Liver (tissue), 3 donors: ENCODE measurements at regions not wholly inside any gene's neighbourhood (a gene's known extent, or its start where the extent isn't known, plus 50 kb on each side); places are given as distances from the start of the nearest gene placed in this dataset.

Experiments used
- EGR1 ChIP-seq, 2 donors: IDR thresholded peaks; 2 replicates each; pipeline ENCODE4 v1.6.1; 2016 to 2018; ENCODE audit warnings: antibody characterized with exemption in 2 of 2, low read depth in 2 of 2
- FOXA1 ChIP-seq: IDR thresholded peaks from 2 replicates; pipeline ENCODE4 v1.6.1; 2016; ENCODE audit warnings: antibody characterized with exemption
- GABPA ChIP-seq, 2 donors: IDR thresholded peaks in 1 of 2; conservative IDR thresholded peaks in 1 of 2; 2 replicates each; pipeline ENCODE4 v1.6.1; 2016; ENCODE audit warnings: antibody characterized with exemption in 2 of 2, mild to moderate bottlenecking in 1 of 2, moderate library complexity in 1 of 2
- HNF4G ChIP-seq: IDR thresholded peaks from 2 replicates; pipeline ENCODE4 v1.6.1; 2016; ENCODE audit warnings: antibody characterized with exemption
- JUND ChIP-seq, 2 donors: IDR thresholded peaks; 2 replicates each; pipeline ENCODE4 v1.6.1; 2016; ENCODE audit warnings: antibody characterized with exemption in 2 of 2
- RAD21 ChIP-seq, 2 donors: IDR thresholded peaks; 2 replicates each; pipeline ENCODE4 v1.6.1; 2016; ENCODE audit warnings: antibody characterized with exemption in 2 of 2, mild to moderate bottlenecking in 2 of 2
- RXRA ChIP-seq, 2 donors: IDR thresholded peaks; 2 replicates each; pipeline ENCODE4 v1.6.1; 2017 to 2018; ENCODE audit warnings: antibody characterized with exemption in 2 of 2, mild to moderate bottlenecking in 1 of 2
- TAF1 ChIP-seq: conservative IDR thresholded peaks from 2 replicates; pipeline ENCODE4 v1.6.1; 2016; ENCODE audit warnings: antibody characterized with exemption, mild to moderate bottlenecking
- YY1 ChIP-seq: IDR thresholded peaks from 2 replicates; pipeline ENCODE4 v1.6.1; 2016; ENCODE audit warnings: antibody characterized with exemption, mild to moderate bottlenecking
- TF ChIP-seq, protein P1 (sequence below): fragments of 150-350 bp; IDR thresholded peaks from 2 replicates; pipeline ENCODE4 v1.5.1; 2017; ENCODE audit warnings: improper control_type of control experiment, low read depth, low read length; ENCODE audit not compliant: missing input control
- TF ChIP-seq, protein P2 (sequence below): IDR thresholded peaks from 2 replicates; pipeline ENCODE4 v1.6.1; 2016; ENCODE audit warnings: antibody characterized with exemption
- TF ChIP-seq, protein P3 (sequence below): IDR thresholded peaks from 2 replicates; pipeline ENCODE4 v1.6.1; 2016; ENCODE audit warnings: antibody characterized with exemption, mild to moderate bottlenecking
- TF ChIP-seq, protein P4 (sequence below): IDR thresholded peaks from 2 replicates; pipeline ENCODE4 v1.6.1; 2016; ENCODE audit warnings: antibody characterized with exemption
- donor health status: healthy.
- donor health status: healthy.

DNA sequence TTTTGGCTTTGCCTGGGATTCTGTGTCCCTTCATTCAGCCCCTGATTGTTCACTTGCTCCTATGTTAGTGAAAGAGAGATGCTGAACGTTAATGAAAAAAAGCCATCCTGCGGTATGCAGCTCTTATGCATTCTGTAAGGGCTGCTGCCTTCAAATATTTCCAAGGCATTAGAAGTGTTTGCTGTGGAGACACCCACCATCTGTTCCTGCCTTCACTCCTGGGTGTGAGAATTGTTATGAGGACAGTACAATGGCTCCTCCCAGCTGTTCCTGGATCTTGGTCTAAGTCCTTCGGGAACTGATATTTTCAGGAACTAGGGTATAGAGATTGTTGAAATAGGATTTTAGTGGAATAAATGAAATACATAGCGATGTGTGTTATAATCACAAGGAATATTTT lies 427.1 kb upstream of the FAM47C start:
- TF ChIP-seq, protein P1, sequence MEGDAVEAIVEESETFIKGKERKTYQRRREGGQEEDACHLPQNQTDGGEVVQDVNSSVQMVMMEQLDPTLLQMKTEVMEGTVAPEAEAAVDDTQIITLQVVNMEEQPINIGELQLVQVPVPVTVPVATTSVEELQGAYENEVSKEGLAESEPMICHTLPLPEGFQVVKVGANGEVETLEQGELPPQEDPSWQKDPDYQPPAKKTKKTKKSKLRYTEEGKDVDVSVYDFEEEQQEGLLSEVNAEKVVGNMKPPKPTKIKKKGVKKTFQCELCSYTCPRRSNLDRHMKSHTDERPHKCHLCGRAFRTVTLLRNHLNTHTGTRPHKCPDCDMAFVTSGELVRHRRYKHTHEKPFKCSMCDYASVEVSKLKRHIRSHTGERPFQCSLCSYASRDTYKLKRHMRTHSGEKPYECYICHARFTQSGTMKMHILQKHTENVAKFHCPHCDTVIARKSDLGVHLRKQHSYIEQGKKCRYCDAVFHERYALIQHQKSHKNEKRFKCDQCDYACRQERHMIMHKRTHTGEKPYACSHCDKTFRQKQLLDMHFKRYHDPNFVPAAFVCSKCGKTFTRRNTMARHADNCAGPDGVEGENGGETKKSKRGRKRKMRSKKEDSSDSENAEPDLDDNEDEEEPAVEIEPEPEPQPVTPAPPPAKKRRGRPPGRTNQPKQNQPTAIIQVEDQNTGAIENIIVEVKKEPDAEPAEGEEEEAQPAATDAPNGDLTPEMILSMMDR, result no peak
- TF ChIP-seq YY1, result no peak
- TF ChIP-seq, protein P2, sequence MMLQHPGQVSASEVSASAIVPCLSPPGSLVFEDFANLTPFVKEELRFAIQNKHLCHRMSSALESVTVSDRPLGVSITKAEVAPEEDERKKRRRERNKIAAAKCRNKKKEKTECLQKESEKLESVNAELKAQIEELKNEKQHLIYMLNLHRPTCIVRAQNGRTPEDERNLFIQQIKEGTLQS, result no peak
- TF ChIP-seq, protein P3, sequence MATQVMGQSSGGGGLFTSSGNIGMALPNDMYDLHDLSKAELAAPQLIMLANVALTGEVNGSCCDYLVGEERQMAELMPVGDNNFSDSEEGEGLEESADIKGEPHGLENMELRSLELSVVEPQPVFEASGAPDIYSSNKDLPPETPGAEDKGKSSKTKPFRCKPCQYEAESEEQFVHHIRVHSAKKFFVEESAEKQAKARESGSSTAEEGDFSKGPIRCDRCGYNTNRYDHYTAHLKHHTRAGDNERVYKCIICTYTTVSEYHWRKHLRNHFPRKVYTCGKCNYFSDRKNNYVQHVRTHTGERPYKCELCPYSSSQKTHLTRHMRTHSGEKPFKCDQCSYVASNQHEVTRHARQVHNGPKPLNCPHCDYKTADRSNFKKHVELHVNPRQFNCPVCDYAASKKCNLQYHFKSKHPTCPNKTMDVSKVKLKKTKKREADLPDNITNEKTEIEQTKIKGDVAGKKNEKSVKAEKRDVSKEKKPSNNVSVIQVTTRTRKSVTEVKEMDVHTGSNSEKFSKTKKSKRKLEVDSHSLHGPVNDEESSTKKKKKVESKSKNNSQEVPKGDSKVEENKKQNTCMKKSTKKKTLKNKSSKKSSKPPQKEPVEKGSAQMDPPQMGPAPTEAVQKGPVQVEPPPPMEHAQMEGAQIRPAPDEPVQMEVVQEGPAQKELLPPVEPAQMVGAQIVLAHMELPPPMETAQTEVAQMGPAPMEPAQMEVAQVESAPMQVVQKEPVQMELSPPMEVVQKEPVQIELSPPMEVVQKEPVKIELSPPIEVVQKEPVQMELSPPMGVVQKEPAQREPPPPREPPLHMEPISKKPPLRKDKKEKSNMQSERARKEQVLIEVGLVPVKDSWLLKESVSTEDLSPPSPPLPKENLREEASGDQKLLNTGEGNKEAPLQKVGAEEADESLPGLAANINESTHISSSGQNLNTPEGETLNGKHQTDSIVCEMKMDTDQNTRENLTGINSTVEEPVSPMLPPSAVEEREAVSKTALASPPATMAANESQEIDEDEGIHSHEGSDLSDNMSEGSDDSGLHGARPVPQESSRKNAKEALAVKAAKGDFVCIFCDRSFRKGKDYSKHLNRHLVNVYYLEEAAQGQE, result no peak
- no peak for TF ChIP-seq GABPA (IDR thresholded peaks at IDR 0.05 in 1 of 2, conservative IDR thresholded peaks at IDR 0.05 in 1 of 2)
- no peak for TF ChIP-seq RAD21 (IDR thresholded peaks at IDR 0.05)
- no peak for TF ChIP-seq EGR1 (IDR thresholded peaks at IDR 0.05; ENCODE audit: low read depth in 2 of 2)
- TF ChIP-seq JUND (IDR thresholded peaks at IDR 0.05), result no peak
- no peak for TF ChIP-seq FOXA1
- TF ChIP-seq TAF1, result no peak
- no peak for TF ChIP-seq HNF4G
- TF ChIP-seq, protein P4, sequence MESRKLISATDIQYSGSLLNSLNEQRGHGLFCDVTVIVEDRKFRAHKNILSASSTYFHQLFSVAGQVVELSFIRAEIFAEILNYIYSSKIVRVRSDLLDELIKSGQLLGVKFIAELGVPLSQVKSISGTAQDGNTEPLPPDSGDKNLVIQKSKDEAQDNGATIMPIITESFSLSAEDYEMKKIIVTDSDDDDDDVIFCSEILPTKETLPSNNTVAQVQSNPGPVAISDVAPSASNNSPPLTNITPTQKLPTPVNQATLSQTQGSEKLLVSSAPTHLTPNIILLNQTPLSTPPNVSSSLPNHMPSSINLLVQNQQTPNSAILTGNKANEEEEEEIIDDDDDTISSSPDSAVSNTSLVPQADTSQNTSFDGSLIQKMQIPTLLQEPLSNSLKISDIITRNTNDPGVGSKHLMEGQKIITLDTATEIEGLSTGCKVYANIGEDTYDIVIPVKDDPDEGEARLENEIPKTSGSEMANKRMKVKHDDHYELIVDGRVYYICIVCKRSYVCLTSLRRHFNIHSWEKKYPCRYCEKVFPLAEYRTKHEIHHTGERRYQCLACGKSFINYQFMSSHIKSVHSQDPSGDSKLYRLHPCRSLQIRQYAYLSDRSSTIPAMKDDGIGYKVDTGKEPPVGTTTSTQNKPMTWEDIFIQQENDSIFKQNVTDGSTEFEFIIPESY, result no peak
- TF ChIP-seq RXRA (IDR thresholded peaks at IDR 0.05), result no peak
